ENCODE measurements at regions not wholly inside any gene's neighbourhood (a gene's known extent, or its start where the extent isn't known, plus 50 kb on each side); places are given as distances from the start of the nearest gene placed in this dataset.

DNA sequence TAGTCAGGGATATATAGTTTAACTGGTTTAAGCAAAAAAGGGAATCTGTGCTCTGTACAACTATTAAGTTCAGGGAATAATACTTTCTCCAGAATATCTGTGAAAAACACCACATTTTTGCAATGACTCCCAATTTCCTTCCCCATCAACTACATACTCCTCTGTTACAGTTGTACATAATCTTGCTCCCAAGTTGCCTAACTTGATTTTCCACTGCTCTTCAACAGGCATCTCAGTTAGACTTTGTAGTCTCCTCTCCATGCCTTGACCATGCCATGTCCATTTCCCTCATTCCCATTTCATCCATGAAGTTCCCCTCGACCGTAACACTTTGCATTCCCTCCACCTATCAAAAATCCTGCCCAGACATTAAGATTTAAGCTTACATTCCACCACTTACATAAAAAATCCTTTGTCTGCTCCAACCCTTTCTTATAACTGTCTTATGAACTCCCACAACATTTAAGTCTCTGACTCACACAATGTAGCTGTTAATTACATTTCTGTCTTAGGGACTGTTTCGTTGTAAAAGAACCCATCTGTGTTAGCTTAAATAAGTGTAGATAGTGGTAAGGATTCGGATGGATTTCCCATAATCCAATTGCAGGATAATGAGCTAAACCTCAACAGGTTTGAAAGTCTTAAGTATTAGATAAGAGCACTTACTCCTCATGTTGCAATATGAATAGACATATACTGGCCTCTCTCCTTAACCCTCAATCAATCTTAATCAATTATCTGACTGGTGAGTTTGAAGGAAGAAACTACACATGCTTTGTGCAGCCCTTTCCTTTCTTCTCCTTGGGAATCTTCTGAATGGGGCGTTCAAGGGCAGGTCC lies 156.5 kb downstream of the PAWR start:
- ChIA-PET CTCF (no interaction called here), POLR2A (no interaction called here)
- TF ChIP-seq, protein P1, sequence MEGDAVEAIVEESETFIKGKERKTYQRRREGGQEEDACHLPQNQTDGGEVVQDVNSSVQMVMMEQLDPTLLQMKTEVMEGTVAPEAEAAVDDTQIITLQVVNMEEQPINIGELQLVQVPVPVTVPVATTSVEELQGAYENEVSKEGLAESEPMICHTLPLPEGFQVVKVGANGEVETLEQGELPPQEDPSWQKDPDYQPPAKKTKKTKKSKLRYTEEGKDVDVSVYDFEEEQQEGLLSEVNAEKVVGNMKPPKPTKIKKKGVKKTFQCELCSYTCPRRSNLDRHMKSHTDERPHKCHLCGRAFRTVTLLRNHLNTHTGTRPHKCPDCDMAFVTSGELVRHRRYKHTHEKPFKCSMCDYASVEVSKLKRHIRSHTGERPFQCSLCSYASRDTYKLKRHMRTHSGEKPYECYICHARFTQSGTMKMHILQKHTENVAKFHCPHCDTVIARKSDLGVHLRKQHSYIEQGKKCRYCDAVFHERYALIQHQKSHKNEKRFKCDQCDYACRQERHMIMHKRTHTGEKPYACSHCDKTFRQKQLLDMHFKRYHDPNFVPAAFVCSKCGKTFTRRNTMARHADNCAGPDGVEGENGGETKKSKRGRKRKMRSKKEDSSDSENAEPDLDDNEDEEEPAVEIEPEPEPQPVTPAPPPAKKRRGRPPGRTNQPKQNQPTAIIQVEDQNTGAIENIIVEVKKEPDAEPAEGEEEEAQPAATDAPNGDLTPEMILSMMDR (IDR thresholded peaks at IDR 0.05), result no peak
- intact Hi-C loops (cut with micrococcal nuclease), result no loop called here
- Mint-ChIP-seq H3K4me3 (no peak overlapping the region), H3K27ac (no peak overlapping the region), H3K9me3 (no peaks in the 10 kb centered on the region), H3K36me3 (ENCODE audit: low read depth) (no peaks in the 10 kb centered on the region), H3K27me3 (no peaks in the 10 kb centered on the region), H3K4me1 (no peaks in the 10 kb centered on the region)
- ATAC-seq (ENCODE audit: low read depth) (no peak), DNase-seq (no peak)

DNA sequence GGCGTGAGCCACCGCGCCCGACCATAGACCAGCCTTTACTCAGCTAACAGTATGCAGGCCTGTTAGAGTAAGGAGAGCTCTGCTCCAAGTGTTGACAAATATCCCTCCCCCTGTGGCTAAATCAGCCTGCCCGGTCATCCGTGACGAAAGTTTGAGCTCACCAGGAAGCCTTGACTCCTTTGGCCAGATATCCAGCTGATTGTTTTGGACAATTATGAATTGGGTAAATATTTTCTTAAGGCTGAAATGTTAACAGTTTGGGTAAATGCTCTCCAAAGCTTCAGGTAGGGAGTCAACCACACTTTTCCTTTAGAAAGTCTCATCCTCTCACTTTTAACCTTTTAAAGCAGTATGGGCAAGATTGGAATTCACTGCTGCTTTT lies 157.9 kb downstream of the PAWR start:
- TF ChIP-seq, protein P1 (IDR thresholded peaks at IDR 0.05), result no peak
- Mint-ChIP-seq H3K9me3 (no peaks in the 10 kb centered on the region), H3K36me3 (ENCODE audit: low read depth) (no peaks in the 10 kb centered on the region), H3K4me3 (no peak overlapping the region), H3K27ac (no peak overlapping the region), H3K4me1 (no peaks in the 10 kb centered on the region), H3K27me3 (no peaks in the 10 kb centered on the region)
- ATAC-seq (ENCODE audit: low read depth) (no peak), DNase-seq (no peak)
- ChIA-PET CTCF (no interaction called here), POLR2A (no interaction called here)
- intact Hi-C loops (cut with micrococcal nuclease), result no loop called here

DNA sequence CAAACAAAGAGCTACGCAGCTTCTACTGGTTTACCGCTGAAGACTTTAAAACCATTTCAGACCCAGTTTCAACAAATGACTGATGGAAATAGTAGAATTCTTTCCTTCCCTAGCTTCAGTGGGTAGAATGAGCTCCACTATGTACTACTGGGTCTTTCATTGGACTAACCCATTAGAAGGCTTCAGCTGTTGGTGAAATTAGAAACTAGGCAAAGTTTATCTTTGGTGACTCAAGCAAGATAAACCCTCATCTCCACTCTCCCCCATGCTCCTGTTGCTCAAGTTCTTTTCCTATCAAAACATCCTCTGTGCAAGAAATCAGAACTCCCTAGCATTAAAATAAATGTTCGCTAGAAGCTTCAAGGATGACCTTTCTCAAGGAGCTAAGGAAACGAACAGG lies 159.2 kb downstream of the PAWR start:
- ChIA-PET CTCF (interaction anchor here (0.9 kb wide), 1 partner anchor 207 kb away, joined by 3 read pairs; no protein-coding TSS in a partner anchor), POLR2A (no interaction called here)
- Mint-ChIP-seq H3K9me3 (no peaks in the 10 kb centered on the region), H3K27me3 (no peaks in the 10 kb centered on the region), H3K4me1 (no peaks in the 10 kb centered on the region), H3K4me3 (no peak overlapping the region), H3K27ac (no peak overlapping the region), H3K36me3 (ENCODE audit: low read depth) (no peaks in the 10 kb centered on the region)
- DNase-seq, result no peak
- TF ChIP-seq, protein P1 (IDR thresholded peaks at IDR 0.05), result no peak
- intact Hi-C loops (cut with micrococcal nuclease), result no loop called here
- ATAC-seq (ENCODE audit: low read depth), result no peak

DNA sequence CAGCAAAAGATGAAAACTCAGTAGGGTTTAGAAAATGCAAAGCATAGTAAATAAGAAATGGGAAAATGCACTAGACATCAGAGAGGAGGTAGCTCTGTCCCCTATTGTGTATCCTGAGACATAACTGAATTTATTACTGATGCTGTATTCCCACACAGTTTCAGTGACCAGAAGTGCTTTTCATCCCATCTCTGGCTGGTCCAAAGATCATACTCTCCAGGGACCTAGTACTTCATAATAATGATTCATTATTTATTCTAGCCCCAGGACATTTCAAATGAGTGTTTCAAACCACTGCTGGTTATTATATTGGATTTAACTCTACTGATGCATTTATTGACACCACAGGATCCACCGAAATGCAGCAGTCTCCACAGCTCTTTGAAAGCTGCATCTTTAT lies 163.3 kb downstream of the PAWR start:
- Mint-ChIP-seq H3K9me3 (no peaks in the 10 kb centered on the region), H3K4me3 (no peak overlapping the region), H3K27ac (no peak overlapping the region), H3K36me3 (ENCODE audit: low read depth) (no peaks in the 10 kb centered on the region), H3K27me3 (no peaks in the 10 kb centered on the region), H3K4me1 (no peaks in the 10 kb centered on the region)
- TF ChIP-seq, protein P1 (IDR thresholded peaks at IDR 0.05), result no peak
- DNase-seq (no peak), ATAC-seq (ENCODE audit: low read depth) (no peak)
- POLR2A ChIA-PET, result no interaction called here
- CTCF ChIA-PET, result no interaction called here
- intact Hi-C loops (cut with micrococcal nuclease), result no loop called here

DNA sequence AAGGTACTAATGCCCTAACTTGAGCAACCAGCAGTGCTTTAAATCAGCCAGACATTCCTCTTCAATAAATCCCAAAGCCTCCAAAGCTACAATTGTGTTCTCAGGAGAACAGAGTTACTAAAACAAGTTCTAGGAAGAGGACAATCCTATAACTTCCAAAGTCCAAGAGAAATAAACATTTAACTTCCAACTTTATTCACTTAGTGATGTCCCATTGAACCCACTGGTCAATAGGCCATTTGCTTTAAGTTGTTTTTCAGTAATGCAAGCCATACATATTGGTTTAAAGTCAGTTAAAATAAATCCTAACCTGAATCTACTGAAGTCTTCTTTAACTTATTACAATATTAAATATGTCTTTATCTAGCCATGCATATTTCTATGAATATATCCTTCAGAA lies 165.4 kb downstream of the PAWR start:
- Mint-ChIP-seq H3K4me3 (no peak overlapping the region), H3K27ac (no peak overlapping the region), H3K36me3 (ENCODE audit: low read depth) (no peaks in the 10 kb centered on the region), H3K9me3 (no peaks in the 10 kb centered on the region), H3K4me1 (no peaks in the 10 kb centered on the region), H3K27me3 (no peaks in the 10 kb centered on the region)
- TF ChIP-seq, protein P1 (IDR thresholded peaks at IDR 0.05), result no peak
- POLR2A ChIA-PET, result no interaction called here
- ATAC-seq (ENCODE audit: low read depth) (no peak), DNase-seq (no peak)
- CTCF ChIA-PET, result no interaction called here
- intact Hi-C loops (cut with micrococcal nuclease), result no loop called here

Measured in activated B cell treated with CpG ODN at 0.5 μM for 24 hours (primary cell).